Dendritic cell treated with granulocyte-macrophage colony-stimulating factor and Interleukin-4, amounts not matched to agents 40 ng/mL and 50 ng/mL, for 4 days (primary cell): ENCODE measurements at regions not wholly inside any gene's neighbourhood (a gene's known extent, or its start where the extent isn't known, plus 50 kb on each side); places are given as distances from the start of the nearest gene placed in this dataset.
"Not testable (repeated sequence)": the region's sequence is repeated elsewhere in the genome, so short reads cannot be mapped to it uniquely, and the experiment has no call there.

Experiments used
- H3K27ac Mint-ChIP-seq: one replicate; pipeline ENCODE4 v1.8.0; 2022; ENCODE audit warnings: mild to moderate bottlenecking, mixed read lengths
- H3K27me3 Mint-ChIP-seq: one replicate; pipeline ENCODE4 v1.8.0; 2022; ENCODE audit warnings: mild to moderate bottlenecking, mixed read lengths
- H3K36me3 Mint-ChIP-seq: one replicate; pipeline ENCODE4 v1.8.0; 2022; ENCODE audit warnings: low read depth, mixed read lengths
- H3K4me1 Mint-ChIP-seq: one replicate; pipeline ENCODE4 v1.8.0; 2022; ENCODE audit warnings: low read depth, mixed read lengths
- H3K4me3 Mint-ChIP-seq: one replicate; pipeline ENCODE4 v1.8.0; 2022; ENCODE audit warnings: mild to moderate bottlenecking, moderate library complexity, mixed read lengths
- H3K9me3 Mint-ChIP-seq: one replicate; pipeline ENCODE4 v1.8.0; 2022; ENCODE audit warnings: mixed read lengths
- intact Hi-C: fragments of 100-400 bp; cut with micrococcal nuclease; formaldehyde crosslinking; loops from one replicate; pipeline ENCODE4 v1.15.0; 2022

GRCh38 chr12:116687888-116688287, 50.0 kb downstream of the SPRING1 start:
- H3K4me3 Mint-ChIP-seq: no peak overlapping the region
- H3K4me1 Mint-ChIP-seq: peaks cover 16% of the 10 kb centered on the region
- no peaks in the 10 kb centered on the region for H3K9me3 Mint-ChIP-seq
- intact Hi-C loops: no loop called here
- H3K36me3 Mint-ChIP-seq: no peaks in the 10 kb centered on the region
- no peaks in the 10 kb centered on the region for H3K27me3 Mint-ChIP-seq
- no peak overlapping the region for H3K27ac Mint-ChIP-seq

- H3K4me1 Mint-ChIP-seq: peaks cover under 1% of the 10 kb centered on the region
- no peak overlapping the region for H3K4me3 Mint-ChIP-seq
- intact Hi-C loops: no loop called here
- no peak overlapping the region for H3K27ac Mint-ChIP-seq
- H3K27me3 Mint-ChIP-seq: no peaks in the 10 kb centered on the region
- no peaks in the 10 kb centered on the region for H3K36me3 Mint-ChIP-seq
- H3K9me3 Mint-ChIP-seq: no peaks in the 10 kb centered on the region
Observed at GRCh38 chr12:116684891-116685290, 53.0 kb downstream of the SPRING1 start.

GRCh38 chr12:116677202-116677661, 60.6 kb downstream of the SPRING1 start:
- Mint-ChIP-seq H3K4me3 (no peak overlapping the region), H3K36me3 (no peaks in the 10 kb centered on the region), H3K27ac (no peak overlapping the region), H3K4me1 (peaks cover 49% of the 10 kb centered on the region), H3K9me3 (no peaks in the 10 kb centered on the region), H3K27me3 (no peaks in the 10 kb centered on the region)
- intact Hi-C loops: no loop called here

- no peak overlapping the region for H3K27ac Mint-ChIP-seq
- peaks cover 49% of the 10 kb centered on the region for H3K4me1 Mint-ChIP-seq
- H3K27me3 Mint-ChIP-seq: no peaks in the 10 kb centered on the region
Observed at GRCh38 chr12:116675339-116676107, 62.3 kb downstream of the SPRING1 start.

GRCh38 chr12:116674643-116675183, 63.2 kb downstream of the SPRING1 start:
- H3K36me3 Mint-ChIP-seq: no peaks in the 10 kb centered on the region
- no peak overlapping the region for H3K4me3 Mint-ChIP-seq
- H3K27ac Mint-ChIP-seq: no peak overlapping the region
- no peaks in the 10 kb centered on the region for H3K27me3 Mint-ChIP-seq
- H3K9me3 Mint-ChIP-seq: peaks cover 5% of the 10 kb centered on the region
- intact Hi-C loops: no loop called here
- peaks cover 49% of the 10 kb centered on the region for H3K4me1 Mint-ChIP-seq

More at GRCh38 chr12:116675339-116676107, 62.3 kb downstream of the SPRING1 start:
- H3K36me3 Mint-ChIP-seq: no peaks in the 10 kb centered on the region
- intact Hi-C loops: no loop called here
- H3K4me3 Mint-ChIP-seq: no peak overlapping the region
- peaks cover 5% of the 10 kb centered on the region for H3K9me3 Mint-ChIP-seq

- H3K4me1 Mint-ChIP-seq: peaks cover 49% of the 10 kb centered on the region
- H3K27ac Mint-ChIP-seq: no peak overlapping the region
- intact Hi-C loops: no loop called here
- no peak overlapping the region for H3K4me3 Mint-ChIP-seq
- H3K27me3 Mint-ChIP-seq: no peaks in the 10 kb centered on the region
- peaks cover 5% of the 10 kb centered on the region for H3K9me3 Mint-ChIP-seq
- H3K36me3 Mint-ChIP-seq: no peaks in the 10 kb centered on the region
Observed at GRCh38 chr12:116673681-116674111, 64.2 kb downstream of the SPRING1 start.

- H3K36me3 Mint-ChIP-seq: no peaks in the 10 kb centered on the region
- H3K27me3 Mint-ChIP-seq: no peaks in the 10 kb centered on the region
- peaks cover 48% of the 10 kb centered on the region for H3K4me1 Mint-ChIP-seq
- intact Hi-C loops: no loop called here
- no peak overlapping the region for H3K27ac Mint-ChIP-seq
- peaks cover 5% of the 10 kb centered on the region for H3K9me3 Mint-ChIP-seq
- no peak overlapping the region for H3K4me3 Mint-ChIP-seq
Observed at GRCh38 chr12:116672842-116673516, 64.9 kb downstream of the SPRING1 start.

GRCh38 chr12:116672010-116672409, 65.9 kb downstream of the SPRING1 start:
- Mint-ChIP-seq H3K27me3 (no peaks in the 10 kb centered on the region), H3K4me1 (peaks cover 39% of the 10 kb centered on the region), H3K27ac (no peak overlapping the region), H3K9me3 (peaks cover 5% of the 10 kb centered on the region), H3K4me3 (no peak overlapping the region), H3K36me3 (no peaks in the 10 kb centered on the region)
- intact Hi-C loops: no loop called here

- no peaks in the 10 kb centered on the region for H3K27me3 Mint-ChIP-seq
- H3K27ac Mint-ChIP-seq: no peak overlapping the region
- H3K4me3 Mint-ChIP-seq: no peak overlapping the region
- H3K4me1 Mint-ChIP-seq: peaks cover 34% of the 10 kb centered on the region
- no peaks in the 10 kb centered on the region for H3K36me3 Mint-ChIP-seq
- intact Hi-C loops: no loop called here
- H3K9me3 Mint-ChIP-seq: peaks cover 5% of the 10 kb centered on the region
Observed at GRCh38 chr12:116670859-116671258, 67.0 kb downstream of the SPRING1 start.

GRCh38 chr12:116667752-116668151, 70.1 kb downstream of the SPRING1 start:
- Mint-ChIP-seq H3K27ac (no peak overlapping the region), H3K36me3 (no peaks in the 10 kb centered on the region), H3K9me3 (peaks cover 5% of the 10 kb centered on the region), H3K4me1 (peaks cover 19% of the 10 kb centered on the region), H3K4me3 (no peak overlapping the region), H3K27me3 (no peaks in the 10 kb centered on the region)
- intact Hi-C loops: no loop called here

GRCh38 chr12:116666829-116667228, 71.0 kb downstream of the SPRING1 start:
- H3K4me3 Mint-ChIP-seq, H3K27ac Mint-ChIP-seq, intact Hi-C loops: not testable (repeated sequence)

GRCh38 chr12:116666305-116666673, 71.6 kb downstream of the SPRING1 start:
- no peak overlapping the region for H3K27ac Mint-ChIP-seq
- H3K9me3 Mint-ChIP-seq: peaks cover 2% of the 10 kb centered on the region
- intact Hi-C loops: no loop called here
- peaks cover 2% of the 10 kb centered on the region for H3K27me3 Mint-ChIP-seq
- H3K4me3 Mint-ChIP-seq: no peak overlapping the region
- H3K4me1 Mint-ChIP-seq: peaks cover 24% of the 10 kb centered on the region
- H3K36me3 Mint-ChIP-seq: no peaks in the 10 kb centered on the region

More at GRCh38 chr12:116666829-116667228, 71.0 kb downstream of the SPRING1 start:
- H3K4me1 Mint-ChIP-seq: peaks cover 24% of the 10 kb centered on the region
- not testable (repeated sequence) for H3K27me3 Mint-ChIP-seq, H3K9me3 Mint-ChIP-seq, H3K36me3 Mint-ChIP-seq

GRCh38 chr12:116665666-116666304, 72.1 kb downstream of the SPRING1 start:
- Mint-ChIP-seq H3K4me1 (peaks cover 24% of the 10 kb centered on the region), H3K36me3 (no peaks in the 10 kb centered on the region), H3K27ac (no peak overlapping the region), H3K9me3 (no peaks in the 10 kb centered on the region), H3K27me3 (peaks cover 2% of the 10 kb centered on the region), H3K4me3 (no peak overlapping the region)
- intact Hi-C loops: no loop called here

- Mint-ChIP-seq H3K4me1 (peaks cover 31% of the 10 kb centered on the region), H3K9me3 (no peaks in the 10 kb centered on the region), H3K27ac (no peak overlapping the region), H3K36me3 (no peaks in the 10 kb centered on the region), H3K4me3 (no peak overlapping the region), H3K27me3 (peaks cover 2% of the 10 kb centered on the region)
- intact Hi-C loops: no loop called here
Observed at GRCh38 chr12:116664085-116664484, 73.8 kb downstream of the SPRING1 start.
